Activated naive CD4-positive, alpha-beta T cell treated with anti-CD3 and anti-CD28 coated beads for 36 hours (primary cell): ENCODE measurements at regions not wholly inside any gene's neighbourhood (a gene's known extent, or its start where the extent isn't known, plus 50 kb on each side); places are given as distances from the start of the nearest gene placed in this dataset.
"Not testable (repeated sequence)": the region's sequence is repeated elsewhere in the genome, so short reads cannot be mapped to it uniquely, and the experiment has no call there.

ENCODE experiments used
- CTCF ChIA-PET: fragments of 350-600 bp; sonication (Branson Sonifier 250); formaldehyde crosslinking; loops from one replicate; lab custom pipeline; 2021; ENCODE audit warnings: antibody characterized with exemption; lab: Charles Lee
- DNase-seq: peaks from one replicate; pipeline ENCODE4 v3.0.0-alpha.2; 2020
- H3K27ac Mint-ChIP-seq: one replicate; pipeline ENCODE4 v1.8.0; 2021; ENCODE audit warnings: mild to moderate bottlenecking, mixed read lengths
- H3K27me3 Mint-ChIP-seq: one replicate; pipeline ENCODE4 v1.8.0; 2021; ENCODE audit warnings: low read depth, mixed read lengths
- H3K36me3 Mint-ChIP-seq: one replicate; pipeline ENCODE4 v1.8.0; 2021; ENCODE audit warnings: low read depth, mixed read lengths
- H3K4me1 Mint-ChIP-seq: one replicate; pipeline ENCODE4 v1.8.0; 2021; ENCODE audit warnings: low read depth, mixed read lengths
- H3K4me3 Mint-ChIP-seq: one replicate; pipeline ENCODE4 v1.8.0; 2021; ENCODE audit warnings: mild to moderate bottlenecking, moderate library complexity, mixed read lengths
- H3K9me3 Mint-ChIP-seq: one replicate; pipeline ENCODE4 v1.8.0; 2021; ENCODE audit warnings: mixed read lengths
- intact Hi-C: fragments of 100-400 bp; cut with micrococcal nuclease; formaldehyde crosslinking; loops from one replicate; pipeline ENCODE4 v1.15.1; 2023

DNA sequence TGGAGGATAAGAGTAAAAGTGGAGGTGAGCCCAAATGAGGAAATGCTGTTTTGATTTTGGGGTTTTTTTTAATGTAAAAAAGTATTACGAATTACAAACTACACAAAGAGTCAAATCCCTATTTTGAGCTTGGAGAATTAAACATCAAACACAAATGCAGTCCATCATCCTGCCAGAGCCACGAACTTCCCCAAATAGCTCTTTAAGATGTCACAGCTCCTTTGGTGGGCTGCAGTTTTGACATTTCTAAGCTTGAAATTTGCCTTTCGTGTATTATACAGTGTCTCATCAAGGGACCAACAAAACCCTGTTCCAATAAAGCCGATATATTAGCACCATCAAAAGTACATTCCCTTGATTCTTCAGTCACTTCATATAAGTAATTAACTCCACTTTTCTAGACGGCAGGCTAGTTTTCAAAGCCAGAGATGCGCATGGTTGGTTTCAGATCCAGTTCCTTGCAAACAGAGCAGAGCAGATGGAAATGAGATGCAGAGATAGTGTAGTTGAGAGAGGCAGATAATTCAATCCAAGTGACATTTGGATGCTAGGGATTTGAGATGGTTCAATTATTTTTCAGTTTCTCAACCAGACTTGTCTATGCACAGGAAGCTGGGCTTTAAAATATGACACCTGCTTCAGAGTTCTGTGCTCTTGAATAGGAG, 580.9 kb downstream of the EDEM1 start:
- CTCF ChIA-PET = no interaction called here
- Mint-ChIP-seq H3K9me3 (no peaks in the 10 kb centered on the region), H3K4me1 (no peaks in the 10 kb centered on the region), H3K4me3 (no peak overlapping the region), H3K27ac (no peak overlapping the region), H3K36me3 (no peaks in the 10 kb centered on the region), H3K27me3 (no peaks in the 10 kb centered on the region)
- intact Hi-C loops = no loop called here
- no peak for DNase-seq

DNA sequence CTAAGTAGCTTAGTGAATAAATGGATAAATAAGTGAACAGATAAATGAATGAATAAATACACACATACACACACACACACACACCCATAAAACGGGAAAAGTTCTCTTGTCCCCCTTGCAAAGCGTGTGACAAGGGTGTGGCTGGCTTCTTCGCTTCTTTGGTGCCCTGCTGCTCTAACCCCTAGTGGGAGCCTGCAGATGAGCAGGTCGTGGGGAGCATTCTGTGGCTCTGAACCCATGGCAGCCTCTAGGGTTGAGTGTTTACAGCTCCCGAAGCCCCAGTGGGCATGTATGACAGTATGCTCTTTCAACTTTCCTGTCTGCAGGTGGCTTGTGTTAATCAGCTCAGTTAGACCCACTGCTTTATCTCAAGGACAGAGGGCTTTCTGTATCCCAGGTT, 582.3 kb downstream of the EDEM1 start:
- H3K27me3 Mint-ChIP-seq = no peaks in the 10 kb centered on the region
- H3K9me3 Mint-ChIP-seq = no peaks in the 10 kb centered on the region
- CTCF ChIA-PET = no interaction called here
- no peak for DNase-seq
- H3K4me3 Mint-ChIP-seq = no peak overlapping the region
- H3K36me3 Mint-ChIP-seq = no peaks in the 10 kb centered on the region
- H3K27ac Mint-ChIP-seq = no peak overlapping the region
- intact Hi-C loops = no loop called here
- H3K4me1 Mint-ChIP-seq = no peaks in the 10 kb centered on the region

DNA sequence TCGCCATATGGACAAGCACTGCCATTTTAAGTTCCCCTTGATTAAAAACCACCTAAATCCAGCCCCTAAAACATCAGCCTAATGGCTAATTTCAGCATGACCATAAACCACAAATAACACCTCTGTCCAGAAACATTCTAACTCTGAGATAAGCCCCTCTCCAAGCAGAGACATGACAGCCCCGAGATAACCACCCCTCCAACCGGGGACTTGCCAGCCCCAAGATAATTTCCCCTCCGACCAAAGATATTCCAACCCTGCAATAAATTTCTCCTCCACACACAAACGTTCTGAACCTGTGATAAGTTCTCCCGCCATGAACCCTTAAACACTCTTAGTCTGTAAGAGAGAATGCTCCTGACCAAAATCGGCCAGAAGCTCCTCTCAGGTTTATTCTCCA, 586.8 kb downstream of the EDEM1 start:
- DNase-seq = no peak
- Mint-ChIP-seq H3K4me1 (no peaks in the 10 kb centered on the region), H3K36me3 (no peaks in the 10 kb centered on the region), H3K4me3 (no peak overlapping the region), H3K27ac (no peak overlapping the region), H3K27me3 (no peaks in the 10 kb centered on the region), H3K9me3 (peaks cover 1% of the 10 kb centered on the region)
- intact Hi-C loops = no loop called here
- CTCF ChIA-PET = no interaction called here

DNA sequence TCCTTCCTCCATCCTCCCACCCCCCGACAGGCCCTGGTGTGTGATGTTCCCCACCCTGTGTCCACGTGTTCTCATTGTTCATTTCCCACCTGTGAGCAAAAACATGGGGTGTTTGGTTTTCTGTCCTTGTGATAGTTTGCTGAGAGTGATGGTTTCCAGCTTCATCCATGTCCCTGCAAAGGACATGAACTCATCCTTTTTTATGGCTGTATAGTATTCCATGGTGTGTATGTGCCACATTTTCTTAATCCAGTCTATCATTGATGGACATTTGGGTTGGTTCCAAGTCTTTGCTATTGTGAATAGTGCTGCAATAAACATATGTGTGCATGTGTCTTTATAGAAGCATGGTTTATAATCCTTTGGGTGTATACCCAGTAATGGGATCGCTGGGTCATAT, 587.6 kb downstream of the EDEM1 start:
- DNase-seq, H3K27ac Mint-ChIP-seq, H3K9me3 Mint-ChIP-seq, H3K4me3 Mint-ChIP-seq, CTCF ChIA-PET, H3K27me3 Mint-ChIP-seq, intact Hi-C loops, H3K4me1 Mint-ChIP-seq, H3K36me3 Mint-ChIP-seq: not testable (repeated sequence)

DNA sequence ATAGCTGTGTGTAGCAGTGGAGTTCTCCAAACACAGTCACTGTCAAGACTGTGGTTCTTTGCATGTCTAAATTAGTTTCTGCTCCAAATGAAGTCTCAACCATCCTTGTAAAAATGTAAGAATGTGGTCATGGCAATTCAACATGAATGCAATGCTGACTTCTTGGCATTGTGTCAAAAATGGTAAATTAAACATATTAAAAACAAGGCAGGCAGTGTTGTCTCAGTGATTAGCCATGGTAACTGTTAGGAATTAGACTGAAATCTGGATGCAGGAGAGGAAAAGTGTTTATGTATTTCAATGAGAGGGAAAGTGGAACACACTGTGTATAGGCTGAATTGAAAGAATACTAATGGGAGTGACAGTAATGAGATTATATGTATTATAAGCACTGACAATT, 597.2 kb downstream of the EDEM1 start:
- no peak for DNase-seq
- Mint-ChIP-seq H3K36me3 (no peaks in the 10 kb centered on the region), H3K27ac (no peak overlapping the region), H3K9me3 (no peaks in the 10 kb centered on the region), H3K4me3 (no peak overlapping the region), H3K4me1 (no peaks in the 10 kb centered on the region), H3K27me3 (no peaks in the 10 kb centered on the region)
- CTCF ChIA-PET = no interaction called here
- intact Hi-C loops = no loop called here

DNA sequence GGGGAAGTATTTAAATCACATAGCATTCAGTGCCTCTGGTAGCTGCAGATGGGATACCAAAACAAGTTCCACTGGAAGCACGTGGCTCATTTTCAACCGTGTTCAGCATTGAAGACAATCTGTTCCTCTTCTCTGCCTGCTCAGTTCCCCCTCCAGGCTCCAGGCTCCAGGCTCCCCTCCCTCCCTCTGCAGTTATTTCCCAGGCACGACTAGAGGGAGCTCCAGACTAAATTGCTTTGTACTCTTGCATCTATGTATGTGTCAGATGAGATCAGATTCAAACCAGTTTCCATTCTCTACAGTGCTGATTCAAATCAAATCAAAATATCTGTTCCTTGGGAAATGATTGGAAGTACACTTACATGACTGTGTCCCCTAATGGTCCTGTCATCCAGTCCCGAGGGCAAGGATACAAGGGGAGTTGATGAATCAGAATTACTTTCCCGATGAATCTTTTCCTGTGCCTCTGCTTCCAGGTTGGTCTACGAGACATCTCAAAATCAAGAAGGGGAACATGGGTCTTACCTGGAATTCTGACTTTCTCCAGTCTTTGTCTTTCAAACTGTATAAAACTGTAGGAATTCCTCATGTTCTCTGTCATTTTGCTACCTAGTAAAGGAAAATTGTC, 600.5 kb downstream of the EDEM1 start:
- Mint-ChIP-seq H3K27ac (no peak overlapping the region), H3K27me3 (no peaks in the 10 kb centered on the region), H3K9me3 (no peaks in the 10 kb centered on the region), H3K4me3 (no peak overlapping the region), H3K4me1 (no peaks in the 10 kb centered on the region), H3K36me3 (no peaks in the 10 kb centered on the region)
- CTCF ChIA-PET = no interaction called here
- intact Hi-C loops = no loop called here
- no peak for DNase-seq

DNA sequence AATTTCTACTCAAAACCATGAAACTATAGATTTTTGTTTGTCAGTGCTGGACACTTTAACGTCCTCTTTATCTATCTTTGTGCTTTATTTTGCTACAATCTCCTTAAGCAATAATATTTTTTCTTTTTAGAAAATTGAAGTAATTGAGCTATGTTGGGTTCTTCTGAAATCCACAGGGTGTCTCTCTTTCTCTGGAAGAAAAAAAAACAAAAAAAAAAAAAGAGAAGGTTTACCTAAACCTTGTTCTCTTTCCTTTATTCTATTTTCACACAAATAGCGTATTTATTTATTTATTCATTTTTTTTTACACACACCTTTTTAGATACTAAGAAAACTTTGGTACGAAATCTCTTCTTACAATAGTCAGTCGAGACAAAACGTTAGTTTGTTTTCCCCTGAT, 601.0 kb downstream of the EDEM1 start:
- Mint-ChIP-seq H3K27ac (no peak overlapping the region), H3K4me1 (no peaks in the 10 kb centered on the region), H3K4me3 (no peak overlapping the region), H3K9me3 (no peaks in the 10 kb centered on the region), H3K36me3 (no peaks in the 10 kb centered on the region), H3K27me3 (no peaks in the 10 kb centered on the region)
- CTCF ChIA-PET = no interaction called here
- no peak for DNase-seq
- intact Hi-C loops = no loop called here

DNA sequence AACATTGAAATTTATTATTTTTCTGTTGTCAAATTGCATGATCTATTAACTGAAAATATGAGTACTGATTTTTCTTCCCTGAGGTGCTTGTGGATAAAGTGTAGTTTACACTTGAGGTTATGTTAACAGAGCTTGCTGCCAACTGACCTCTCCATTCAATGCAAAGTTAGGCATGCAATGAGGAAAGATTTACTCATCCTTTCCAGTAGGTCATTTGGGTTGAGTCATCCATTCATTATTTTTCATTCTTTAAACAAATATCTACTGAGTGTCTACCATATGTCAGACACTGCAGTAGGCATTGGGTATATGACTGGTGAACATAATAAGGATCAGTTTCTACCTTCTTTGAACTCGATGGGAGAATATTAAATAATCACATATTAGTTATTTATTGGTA, 604.1 kb downstream of the EDEM1 start:
- DNase-seq = no peak
- Mint-ChIP-seq H3K27me3 (no peaks in the 10 kb centered on the region), H3K9me3 (no peaks in the 10 kb centered on the region), H3K4me1 (no peaks in the 10 kb centered on the region), H3K4me3 (no peak overlapping the region), H3K36me3 (no peaks in the 10 kb centered on the region), H3K27ac (no peak overlapping the region)
- intact Hi-C loops = no loop called here
- CTCF ChIA-PET = no interaction called here

DNA sequence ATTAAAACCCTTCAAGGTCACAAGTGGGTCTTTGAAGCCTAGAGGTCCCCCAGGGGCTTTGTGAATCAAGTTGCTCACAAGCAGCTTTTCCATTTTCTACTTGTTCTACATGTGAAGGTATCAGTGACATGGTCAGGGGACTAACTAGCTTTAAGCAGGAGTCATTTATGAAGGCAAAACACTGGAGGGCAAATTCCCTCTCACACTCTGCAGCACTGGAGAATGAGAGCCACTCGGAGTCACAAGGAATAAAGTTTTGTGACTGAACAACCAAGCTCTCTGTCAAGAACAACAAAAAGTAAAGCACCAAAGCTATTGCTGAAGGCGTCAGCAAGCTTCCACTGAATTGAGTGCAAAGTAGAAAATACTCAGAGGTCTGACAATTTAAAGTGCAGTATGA, 609.0 kb downstream of the EDEM1 start:
- no peaks in the 10 kb centered on the region for H3K27me3 Mint-ChIP-seq
- CTCF ChIA-PET = no interaction called here
- H3K36me3 Mint-ChIP-seq = no peaks in the 10 kb centered on the region
- intact Hi-C loops = no loop called here
- H3K27ac Mint-ChIP-seq = no peak overlapping the region
- H3K4me3 Mint-ChIP-seq = no peak overlapping the region
- H3K4me1 Mint-ChIP-seq = no peaks in the 10 kb centered on the region
- H3K9me3 Mint-ChIP-seq = no peaks in the 10 kb centered on the region
- DNase-seq = no peak

DNA sequence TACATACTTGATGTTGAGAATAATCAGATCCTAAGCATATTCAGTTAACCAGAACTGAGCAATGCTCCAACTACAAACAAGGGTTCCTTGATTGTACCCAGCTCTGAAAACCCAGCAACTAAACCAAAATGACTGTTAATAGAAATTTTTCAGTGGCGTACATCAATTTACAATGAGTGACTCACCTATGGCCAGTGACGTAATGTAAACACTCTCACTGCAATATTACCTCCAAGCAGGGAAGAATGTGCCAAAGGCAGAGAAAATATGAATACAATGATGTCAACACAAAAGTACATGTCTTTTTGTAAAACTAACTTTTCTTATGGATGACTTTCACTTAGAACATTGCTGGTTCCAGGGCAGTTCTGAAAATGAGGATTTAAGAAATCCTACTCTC, 611.3 kb downstream of the EDEM1 start:
- Mint-ChIP-seq H3K27me3 (no peaks in the 10 kb centered on the region), H3K36me3 (no peaks in the 10 kb centered on the region), H3K4me1 (no peaks in the 10 kb centered on the region), H3K9me3 (no peaks in the 10 kb centered on the region), H3K4me3 (no peak overlapping the region), H3K27ac (no peak overlapping the region)
- intact Hi-C loops = no loop called here
- DNase-seq = no peak
- CTCF ChIA-PET = no interaction called here

DNA sequence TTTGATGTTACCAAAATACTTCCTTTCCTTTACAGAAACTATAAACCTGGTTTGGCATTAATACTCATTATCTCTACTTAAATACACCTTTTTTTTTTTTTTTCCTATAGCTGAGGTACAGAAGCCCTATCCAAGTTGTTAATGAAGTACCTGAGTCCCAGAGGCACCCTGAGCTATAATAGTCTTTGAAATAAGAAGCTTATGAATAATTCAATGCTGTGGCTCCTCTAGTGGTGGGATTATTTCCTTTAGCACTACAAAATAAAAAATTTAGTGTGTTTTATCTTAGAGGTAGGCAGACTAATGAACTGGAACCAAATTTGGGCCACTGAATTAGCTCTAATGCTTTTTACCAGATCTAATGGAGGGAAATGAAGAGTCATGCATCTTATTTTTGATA, 611.9 kb downstream of the EDEM1 start:
- CTCF ChIA-PET = interaction anchor here (0.7 kb wide), 1 partner anchor 485 kb away, joined by 3 read pairs; no protein-coding TSS in a partner anchor
- no peak for DNase-seq
- no peak overlapping the region for H3K4me3 Mint-ChIP-seq
- no peaks in the 10 kb centered on the region for H3K36me3 Mint-ChIP-seq
- H3K27me3 Mint-ChIP-seq = no peaks in the 10 kb centered on the region
- intact Hi-C loops = no loop called here
- H3K9me3 Mint-ChIP-seq = no peaks in the 10 kb centered on the region
- H3K4me1 Mint-ChIP-seq = no peaks in the 10 kb centered on the region
- no peak overlapping the region for H3K27ac Mint-ChIP-seq

DNA sequence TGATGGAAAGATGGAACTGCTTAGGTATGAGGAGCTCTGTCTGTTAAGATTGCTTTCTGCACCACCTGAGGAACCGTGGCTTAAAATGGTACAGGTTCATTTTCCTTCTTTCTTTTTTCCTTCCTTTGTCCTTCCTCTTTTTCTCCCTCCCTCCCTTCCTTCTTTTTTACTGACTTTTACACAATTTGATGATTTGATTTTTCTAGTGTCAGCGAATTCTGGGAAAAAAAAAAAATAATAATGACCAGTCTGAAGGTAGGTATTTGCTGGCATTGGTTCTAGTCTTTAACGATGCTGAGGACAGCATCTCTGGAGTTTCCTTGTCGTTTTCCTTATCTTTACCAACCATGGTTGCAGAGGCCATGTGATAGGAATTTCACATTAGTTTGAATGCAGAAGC, 613.5 kb downstream of the EDEM1 start:
- DNase-seq = no peak
- Mint-ChIP-seq H3K27me3 (no peaks in the 10 kb centered on the region), H3K4me1 (no peaks in the 10 kb centered on the region), H3K36me3 (no peaks in the 10 kb centered on the region), H3K4me3 (no peak overlapping the region), H3K9me3 (no peaks in the 10 kb centered on the region), H3K27ac (no peak overlapping the region)
- intact Hi-C loops = no loop called here
- CTCF ChIA-PET = no interaction called here

DNA sequence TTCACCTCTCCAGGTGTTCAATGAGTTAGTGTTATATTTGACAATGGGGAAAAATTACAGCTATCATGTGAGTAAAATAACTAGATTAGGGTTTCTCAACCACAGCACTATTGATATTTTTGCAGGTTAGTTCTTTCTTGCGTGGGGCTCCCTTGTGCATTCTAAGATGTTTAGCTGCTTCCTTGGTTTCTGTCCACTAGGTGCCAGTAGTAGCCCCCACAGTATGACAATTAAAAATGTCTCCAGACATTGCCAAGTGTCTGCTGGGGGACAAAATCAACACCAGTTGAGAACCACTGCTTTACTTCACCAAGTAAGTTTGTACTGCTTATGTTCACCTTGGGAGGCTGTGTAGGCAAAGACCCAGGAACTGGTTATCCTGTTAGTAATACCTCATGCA, 618.7 kb downstream of the EDEM1 start:
- no peak overlapping the region for H3K27ac Mint-ChIP-seq
- DNase-seq = no peak
- no peaks in the 10 kb centered on the region for H3K27me3 Mint-ChIP-seq
- H3K4me3 Mint-ChIP-seq = no peak overlapping the region
- intact Hi-C loops = no loop called here
- no peaks in the 10 kb centered on the region for H3K36me3 Mint-ChIP-seq
- no peaks in the 10 kb centered on the region for H3K9me3 Mint-ChIP-seq
- H3K4me1 Mint-ChIP-seq = no peaks in the 10 kb centered on the region
- CTCF ChIA-PET = no interaction called here
